CD4-positive, alpha-beta T cell (primary cell): ENCODE measurements at regions not wholly inside any gene's neighbourhood (a gene's known extent, or its start where the extent isn't known, plus 50 kb on each side); places are given as distances from the start of the nearest gene placed in this dataset.

Experiments used
- ATAC-seq: fragments of 200-7000 bp; cut with Tn5 transposase; one replicate; pipeline ENCODE4 v1.10.0; 2022; ENCODE audit warnings: mild to moderate bottlenecking; ENCODE audit not compliant: poor library complexity
- CTCF ChIA-PET: fragments of 350-600 bp; sonication (Branson Sonifier 250); formaldehyde crosslinking; loops from one replicate; lab custom pipeline; 2021; ENCODE audit warnings: antibody characterized with exemption, inconsistent platforms; lab: Charles Lee
- POLR2A ChIA-PET: fragments of 350-600 bp; sonication (Branson Sonifier 250); formaldehyde crosslinking; loops from one replicate; lab custom pipeline; 2021; ENCODE audit warnings: antibody characterized with exemption, inconsistent platforms; lab: Charles Lee
- DNase-seq, 14 experiments: peaks; one replicate each; pipeline ENCODE4 v3.0.0-alpha.2; 2013 to 2020; ENCODE audit warnings: mixed read lengths in 2 of 14
- H3K27ac ChIP-seq, 2 donors: one replicate each; pipeline versions ENCODE4 v1.5.1 to v1.7.0; 2013; ENCODE audit warnings: low read length in 2 of 2, low read depth in 1 of 2, mild to moderate bottlenecking in 1 of 2
- H3K27me3 ChIP-seq, 2 experiments: 1 replicate in 1 of 2; 2 replicates in 1 of 2; pipeline versions ENCODE4 v1.6.1 to v1.7.0; 2013; ENCODE audit warnings: low read length in 2 of 2, control low read depth in 1 of 2, mild to moderate bottlenecking in 1 of 2, moderate library complexity in 1 of 2; ENCODE audit not compliant: insufficient read depth in 2 of 2, control insufficient read depth in 1 of 2
- H3K36me3 ChIP-seq: one replicate; pipeline ENCODE4 v1.6.1; 2013; ENCODE audit warnings: low read length, control low read depth; ENCODE audit not compliant: insufficient read depth
- H3K4me1 ChIP-seq: one replicate; pipeline ENCODE4 v1.6.1; 2013; ENCODE audit warnings: low read length, control low read depth; ENCODE audit not compliant: insufficient read depth
- H3K4me3 ChIP-seq: one replicate; pipeline ENCODE4 v1.5.1; 2013; ENCODE audit warnings: mild to moderate bottlenecking, low read length, moderate library complexity
- H3K9me3 ChIP-seq, 2 experiments: 1 replicate in 1 of 2; 2 replicates in 1 of 2; pipeline versions ENCODE4 v1.6.1 to v1.7.0; 2013; ENCODE audit warnings: low read length in 2 of 2, mild to moderate bottlenecking in 2 of 2, control low read depth in 1 of 2, moderate library complexity in 1 of 2; ENCODE audit not compliant: control insufficient read depth in 1 of 2, insufficient read depth in 1 of 2
- H3K27ac Mint-ChIP-seq: one replicate; pipeline ENCODE4 v1.8.0; 2020; ENCODE audit warnings: mixed read lengths
- H3K27me3 Mint-ChIP-seq: one replicate; pipeline ENCODE4 v1.8.0; 2021; ENCODE audit warnings: mixed read lengths
- H3K36me3 Mint-ChIP-seq: one replicate; pipeline ENCODE4 v1.8.0; 2021; ENCODE audit warnings: low read depth, mixed read lengths
- H3K4me1 Mint-ChIP-seq: one replicate; pipeline ENCODE4 v1.8.0; 2021; ENCODE audit warnings: low read depth, mixed read lengths
- H3K4me3 Mint-ChIP-seq: one replicate; pipeline ENCODE4 v1.8.0; 2020; ENCODE audit warnings: mild to moderate bottlenecking, mixed read lengths
- H3K9me3 Mint-ChIP-seq: one replicate; pipeline ENCODE4 v1.8.0; 2020; ENCODE audit warnings: mixed read lengths
- CTCF ChIP-seq: fragments of 200-600 bp; IDR thresholded peaks from one replicate; pipeline ENCODE4 v1.8.0; 2022; ENCODE audit warnings: antibody characterized with exemption, mild to moderate bottlenecking
- intact Hi-C, 2 experiments: fragments of 100-400 bp; cut with DNase I in 1 of 2; cut with micrococcal nuclease in 1 of 2; formaldehyde crosslinking; loops; one replicate each; pipeline versions ENCODE4 v1.15.1 to v1.9.0; 2023 to 2025; cut with DNase I, micrococcal nuclease

GRCh38 chr2:45305599-45305998, 296.3 kb upstream of the SIX2 start:
- Mint-ChIP-seq H3K4me3 (no peak overlapping the region), H3K4me1 (no peaks in the 10 kb centered on the region), H3K36me3 (no peaks in the 10 kb centered on the region), H3K27ac (no peak overlapping the region), H3K27me3 (peaks cover 32% of the 10 kb centered on the region), H3K9me3 (no peaks in the 10 kb centered on the region)
- ChIA-PET CTCF (no interaction called here), POLR2A (no interaction called here)
- H3K36me3 ChIP-seq = no peaks in the 10 kb centered on the region
- peaks cover 0 to 4% of the 10 kb centered on the region in 2 experiments for H3K27me3 ChIP-seq
- intact Hi-C loops = no loop called here
- DNase-seq (no peak), ATAC-seq (no peak)
- no peak overlapping the region for H3K4me3 ChIP-seq
- no peak for TF ChIP-seq CTCF
- H3K4me1 ChIP-seq = no peaks in the 10 kb centered on the region
- H3K9me3 ChIP-seq = no peaks in the 10 kb centered on the region
- no peak overlapping the region for H3K27ac ChIP-seq

DNA sequence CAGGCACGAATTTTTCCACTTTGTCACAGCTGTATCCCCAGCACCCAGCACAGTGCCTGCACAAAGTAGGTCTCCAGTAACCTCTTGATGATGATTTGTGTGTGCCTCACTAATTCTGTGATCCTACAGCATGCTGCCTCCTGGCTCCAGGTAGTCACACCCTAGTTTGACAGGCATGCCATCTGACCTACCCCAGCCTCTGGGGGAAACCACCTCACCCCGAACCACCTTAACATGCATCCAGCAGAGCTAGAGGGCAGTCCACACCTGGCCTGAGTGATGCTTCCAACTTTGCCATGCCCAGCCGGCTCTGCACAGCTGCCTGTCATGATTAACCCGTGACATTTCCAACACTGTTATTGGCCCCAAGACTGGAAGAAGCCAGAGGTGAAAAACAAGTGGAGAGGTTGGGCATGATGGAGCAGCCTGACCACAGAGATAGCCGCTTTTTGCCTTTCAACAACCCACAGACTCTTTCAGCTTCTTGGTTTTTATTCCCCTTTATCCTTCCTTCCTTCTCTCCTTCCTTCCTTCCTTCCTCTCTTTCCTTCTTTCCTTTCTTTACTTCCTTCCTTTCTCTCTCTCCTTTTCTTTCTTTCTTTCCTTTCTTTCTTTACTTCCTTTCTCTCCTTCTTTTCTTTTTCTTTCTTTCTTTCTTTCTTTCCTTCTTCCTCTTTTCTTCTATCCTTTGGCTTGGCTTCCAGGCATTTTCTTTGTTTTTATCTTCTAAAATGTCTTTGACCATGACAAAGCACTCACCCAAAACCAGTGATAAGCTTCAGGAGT, 294.4 kb upstream of the SIX2 start:
- no peaks in the 10 kb centered on the region for H3K36me3 ChIP-seq
- Mint-ChIP-seq H3K27me3 (peaks cover 32% of the 10 kb centered on the region), H3K9me3 (no peaks in the 10 kb centered on the region), H3K27ac (no peak overlapping the region), H3K36me3 (no peaks in the 10 kb centered on the region), H3K4me1 (no peaks in the 10 kb centered on the region), H3K4me3 (no peak overlapping the region)
- peaks cover 0 to 6% of the 10 kb centered on the region in 2 experiments for H3K27me3 ChIP-seq
- no peaks in the 10 kb centered on the region for H3K9me3 ChIP-seq
- intact Hi-C loops = no loop called here
- no peak overlapping the region for H3K4me3 ChIP-seq
- POLR2A ChIA-PET = no interaction called here
- DNase-seq (no peak), ATAC-seq (no peak)
- TF ChIP-seq CTCF = no peak
- CTCF ChIA-PET = no interaction called here
- H3K4me1 ChIP-seq = no peaks in the 10 kb centered on the region
- no peak overlapping the region for H3K27ac ChIP-seq

- Histone ChIP-seq H3K4me3 (no peak overlapping the region), H3K36me3 (no peaks in the 10 kb centered on the region), H3K9me3 (no peaks in the 10 kb centered on the region), H3K4me1 (no peaks in the 10 kb centered on the region), H3K27ac (no peak overlapping the region), H3K27me3 (peaks cover 0 to 6% of the 10 kb centered on the region in 2 experiments)
- Mint-ChIP-seq H3K4me1 (no peaks in the 10 kb centered on the region), H3K36me3 (no peaks in the 10 kb centered on the region), H3K4me3 (no peak overlapping the region), H3K9me3 (no peaks in the 10 kb centered on the region), H3K27ac (no peak overlapping the region), H3K27me3 (peaks cover 21% of the 10 kb centered on the region)
- no peak for ATAC-seq
- DNase-seq = no peak
- POLR2A ChIA-PET = no interaction called here
- intact Hi-C loops = no loop called here
- CTCF ChIA-PET = no interaction called here
- TF ChIP-seq CTCF = no peak
Observed at GRCh38 chr2:45301307-45302277, 292.3 kb upstream of the SIX2 start.
